OCI-LY7 (cell line): ENCODE measurements at regions not wholly inside any gene's neighbourhood (a gene's known extent, or its start where the extent isn't known, plus 50 kb on each side); places are given as distances from the start of the nearest gene placed in this dataset.
A peak's percentile ranks its signal among the peaks of the same experiment; 100 is the strongest.

ENCODE experiments used
- BruUV-seq: library from RNA; stranded (reverse); fragments of 400-500 nt; replicated peaks from 2 replicates; lab custom pipeline; 2021; lab: Mats Ljungman, UMichigan
- CTCF ChIA-PET: fragments of 300-600 bp; sonication (Branson Sonifier 250); formaldehyde crosslinking; loops from one replicate; lab custom pipeline; 2022; ENCODE audit warnings: antibody characterized with exemption; ENCODE audit not compliant: unreplicated experiment; lab: Charles Lee
- POLR2A ChIA-PET: fragments of 300-600 bp; sonication (Branson Sonifier 250); formaldehyde crosslinking; loops from one replicate; lab custom pipeline; 2022; ENCODE audit warnings: antibody characterized with exemption; lab: Charles Lee
- DNase-seq: peaks from one replicate; pipeline ENCODE4 v3.0.0-alpha.2; 2015; ENCODE audit warnings: low spot score
- H2AFZ ChIP-seq: fragments of 200-600 bp; sonication (generic), shearing (Covaris generic); 2 replicates; pipeline ENCODE4 v1.6.1; 2014; ENCODE audit warnings: mild to moderate bottlenecking, antibody characterized with exemption, low read length, moderate library complexity
- H3K27ac ChIP-seq: fragments of 200-600 bp; sonication (generic); 2 replicates; pipeline ENCODE4 v1.5.1; 2014; ENCODE audit warnings: mixed run types, low read depth, mild to moderate bottlenecking, moderate library complexity, low read length, inconsistent platforms; ENCODE audit not compliant: poor library complexity, severe bottlenecking
- H3K36me3 ChIP-seq: fragments of 200-600 bp; sonication (generic); 2 replicates; pipeline ENCODE4 v1.6.1; 2014; ENCODE audit warnings: mild to moderate bottlenecking, antibody characterized with exemption, low read length, moderate library complexity, mixed read lengths; ENCODE audit not compliant: insufficient read depth
- H3K4me1 ChIP-seq: fragments of 200-600 bp; sonication (generic); 2 replicates; pipeline ENCODE4 v1.5.1; 2014; ENCODE audit warnings: mild to moderate bottlenecking, low read length; ENCODE audit not compliant: insufficient read depth, poor library complexity, severe bottlenecking
- H3K4me2 ChIP-seq: fragments of 200-600 bp; sonication (generic); 2 replicates; pipeline ENCODE4 v1.6.1; 2014; ENCODE audit warnings: mild to moderate bottlenecking, low read length
- H3K4me3 ChIP-seq: fragments of 200-600 bp; sonication (generic); 2 replicates; pipeline ENCODE4 v1.5.1; 2014; ENCODE audit warnings: mild to moderate bottlenecking, low read depth, low read length; ENCODE audit not compliant: poor library complexity, severe bottlenecking
- H3K79me2 ChIP-seq: fragments of 200-600 bp; sonication (generic); 2 replicates; pipeline ENCODE4 v1.6.1; 2016; ENCODE audit warnings: low read depth, mild to moderate bottlenecking, low read length, moderate library complexity, mixed read lengths; ENCODE audit not compliant: insufficient read depth
- H3K9me2 ChIP-seq: fragments of 200-600 bp; sonication (generic); 2 replicates; pipeline ENCODE4 v1.6.1; 2016; ENCODE audit warnings: mild to moderate bottlenecking, low read length, mixed read lengths; ENCODE audit not compliant: insufficient read depth
- H3K9me3 ChIP-seq: fragments of 200-600 bp; sonication (generic); 2 replicates; pipeline ENCODE4 v1.6.1; 2014; ENCODE audit warnings: mild to moderate bottlenecking, mixed run types, low read length, mixed read lengths
- H4K20me1 ChIP-seq: fragments of 200-600 bp; sonication (generic); 2 replicates; pipeline ENCODE4 v1.6.1; 2014; ENCODE audit warnings: mild to moderate bottlenecking, antibody characterized with exemption, low read length, moderate library complexity, mixed read lengths; ENCODE audit not compliant: insufficient read depth
- CTCF ChIP-seq: fragments of 200-600 bp; sonication (generic); conservative IDR thresholded peaks from 2 replicates; pipeline ENCODE4 v1.5.1; 2014; ENCODE audit warnings: mild to moderate bottlenecking, antibody characterized with exemption, low read length, moderate library complexity, mixed read lengths
- EZH2phosphoT487 ChIP-seq: fragments of 200-600 bp; sonication (generic); IDR thresholded peaks from 2 replicates; pipeline ENCODE4 v1.6.1; 2018; ENCODE audit warnings: low read depth, borderline replicate concordance, mild to moderate bottlenecking, mixed run types, antibody characterized with exemption, low read length, moderate library complexity, mixed read lengths
- intact Hi-C: fragments of 100-400 bp; cut with micrococcal nuclease; formaldehyde crosslinking; loops from one replicate; pipeline ENCODE4 v1.10.0; 2022; ENCODE audit not compliant: unreplicated experiment

DNA sequence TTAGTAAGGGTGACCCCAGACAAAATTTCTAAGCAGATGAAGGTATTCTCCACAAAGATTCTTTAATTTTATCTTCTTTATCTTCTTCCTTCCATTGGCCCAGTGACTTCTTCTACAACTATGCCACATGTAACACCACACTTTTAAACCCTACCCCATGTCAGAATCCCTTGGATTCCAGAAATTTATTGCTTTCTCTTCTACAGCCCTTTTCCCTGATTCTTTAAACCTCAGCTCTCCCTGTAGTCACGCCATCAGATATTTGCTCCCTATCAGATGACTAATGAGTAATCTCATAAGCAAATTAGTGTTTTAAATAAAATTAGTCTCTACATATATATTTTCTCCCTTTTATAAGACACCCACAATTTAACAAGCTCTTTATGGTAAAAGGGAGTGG, 423.4 kb upstream of the CHORDC1 start:
- no peak overlapping the region for H2AFZ ChIP-seq
- CTCF ChIA-PET, result no interaction called here
- no TSS peak for BruUV-seq
- no peak overlapping the region for H3K4me3 ChIP-seq
- H4K20me1 ChIP-seq, result no peaks in the 10 kb centered on the region
- intact Hi-C loops, result no loop called here
- H3K9me2 ChIP-seq, result no peaks in the 10 kb centered on the region
- POLR2A ChIA-PET, result interaction anchor here (0.5 kb wide), 1 partner anchor 56 kb away, joined by 3 read pairs; no protein-coding TSS in a partner anchor
- no peak overlapping the region for H3K4me2 ChIP-seq
- H3K36me3 ChIP-seq, result no peaks in the 10 kb centered on the region
- H3K27ac ChIP-seq, result no peak overlapping the region
- H3K79me2 ChIP-seq, result no peaks in the 10 kb centered on the region
- H3K9me3 ChIP-seq, result no peaks in the 10 kb centered on the region
- no peak for DNase-seq
- TF ChIP-seq CTCF (no peak), EZH2phosphoT487 (no peak)
- H3K4me1 ChIP-seq, result no peaks in the 10 kb centered on the region

- ChIA-PET POLR2A (interaction anchor here (1.0 kb wide), 1 partner anchor 10 kb away, joined by 3 read pairs; no protein-coding TSS in a partner anchor), CTCF (no interaction called here)
- Histone ChIP-seq H3K9me2 (no peaks in the 10 kb centered on the region), H3K79me2 (no peaks in the 10 kb centered on the region), H3K27ac (no peak overlapping the region), H3K4me3 (no peak overlapping the region), H3K4me2 (no peak overlapping the region), H4K20me1 (no peaks in the 10 kb centered on the region), H2AFZ (no peak overlapping the region), H3K4me1 (no peaks in the 10 kb centered on the region), H3K9me3 (no peaks in the 10 kb centered on the region), H3K36me3 (no peaks in the 10 kb centered on the region)
- no peak for TF ChIP-seq EZH2phosphoT487
- 0 out of 2 replicates have a peak, but pooled peaks have one; percentile 23 for TF ChIP-seq CTCF
- DNase-seq, result no peak
- no TSS peak for BruUV-seq
- intact Hi-C loops, result no loop called here
These were observed 416.7 kb upstream of the CHORDC1 start for GRCh38 chr11:90639461-90639993.

GRCh38 chr11:90635886-90636285, 413.0 kb upstream of the CHORDC1 start:
- Histone ChIP-seq H3K27ac (no peak overlapping the region), H4K20me1 (no peaks in the 10 kb centered on the region), H3K36me3 (no peaks in the 10 kb centered on the region), H3K9me2 (no peaks in the 10 kb centered on the region), H3K4me3 (no peak overlapping the region), H3K79me2 (no peaks in the 10 kb centered on the region), H2AFZ (no peak overlapping the region), H3K9me3 (no peaks in the 10 kb centered on the region), H3K4me2 (no peak overlapping the region), H3K4me1 (no peaks in the 10 kb centered on the region)
- TF ChIP-seq EZH2phosphoT487 (no peak), CTCF (no peak)
- ChIA-PET POLR2A (no interaction called here), CTCF (no interaction called here)
- no peak for DNase-seq
- no TSS peak for BruUV-seq
- intact Hi-C loops, result no loop called here
